ENCODE measurements at regions not wholly inside any gene's neighbourhood (a gene's known extent, or its start where the extent isn't known, plus 50 kb on each side); places are given as distances from the start of the nearest gene placed in this dataset.

DNA sequence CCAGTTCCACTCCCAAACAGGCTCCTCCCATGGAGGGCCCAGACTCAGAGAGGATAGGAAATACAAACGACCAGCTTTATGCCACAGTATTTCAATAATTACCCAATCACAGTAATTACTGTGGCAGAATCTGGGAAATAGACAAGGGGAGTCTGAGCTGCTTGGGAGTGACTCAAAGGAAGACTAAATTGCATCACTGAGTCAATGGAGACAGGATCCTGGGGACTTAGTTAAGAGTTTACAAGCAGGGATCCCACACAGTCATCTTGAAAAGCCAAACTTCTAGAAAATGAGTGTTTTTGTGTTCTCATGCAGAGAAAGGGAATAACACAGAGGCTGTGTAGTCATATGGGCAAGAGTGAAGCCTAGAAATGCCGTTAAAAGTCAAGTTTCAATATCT lies 1142.1 kb downstream of the CNTNAP5 start:
- Mint-ChIP-seq H3K27me3 (ENCODE audit: low read depth) (no peaks in the 10 kb centered on the region), H3K36me3 (ENCODE audit: low read depth) (no peaks in the 10 kb centered on the region), H3K9me3 (no peaks in the 10 kb centered on the region), H3K4me3 (no peak overlapping the region), H3K27ac (no peak overlapping the region), H3K4me1 (no peaks in the 10 kb centered on the region)
- TF ChIP-seq, protein P1, sequence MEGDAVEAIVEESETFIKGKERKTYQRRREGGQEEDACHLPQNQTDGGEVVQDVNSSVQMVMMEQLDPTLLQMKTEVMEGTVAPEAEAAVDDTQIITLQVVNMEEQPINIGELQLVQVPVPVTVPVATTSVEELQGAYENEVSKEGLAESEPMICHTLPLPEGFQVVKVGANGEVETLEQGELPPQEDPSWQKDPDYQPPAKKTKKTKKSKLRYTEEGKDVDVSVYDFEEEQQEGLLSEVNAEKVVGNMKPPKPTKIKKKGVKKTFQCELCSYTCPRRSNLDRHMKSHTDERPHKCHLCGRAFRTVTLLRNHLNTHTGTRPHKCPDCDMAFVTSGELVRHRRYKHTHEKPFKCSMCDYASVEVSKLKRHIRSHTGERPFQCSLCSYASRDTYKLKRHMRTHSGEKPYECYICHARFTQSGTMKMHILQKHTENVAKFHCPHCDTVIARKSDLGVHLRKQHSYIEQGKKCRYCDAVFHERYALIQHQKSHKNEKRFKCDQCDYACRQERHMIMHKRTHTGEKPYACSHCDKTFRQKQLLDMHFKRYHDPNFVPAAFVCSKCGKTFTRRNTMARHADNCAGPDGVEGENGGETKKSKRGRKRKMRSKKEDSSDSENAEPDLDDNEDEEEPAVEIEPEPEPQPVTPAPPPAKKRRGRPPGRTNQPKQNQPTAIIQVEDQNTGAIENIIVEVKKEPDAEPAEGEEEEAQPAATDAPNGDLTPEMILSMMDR (IDR thresholded peaks at IDR 0.05; ENCODE audit: unreplicated experiment in 3 of 3), result no peak

DNA sequence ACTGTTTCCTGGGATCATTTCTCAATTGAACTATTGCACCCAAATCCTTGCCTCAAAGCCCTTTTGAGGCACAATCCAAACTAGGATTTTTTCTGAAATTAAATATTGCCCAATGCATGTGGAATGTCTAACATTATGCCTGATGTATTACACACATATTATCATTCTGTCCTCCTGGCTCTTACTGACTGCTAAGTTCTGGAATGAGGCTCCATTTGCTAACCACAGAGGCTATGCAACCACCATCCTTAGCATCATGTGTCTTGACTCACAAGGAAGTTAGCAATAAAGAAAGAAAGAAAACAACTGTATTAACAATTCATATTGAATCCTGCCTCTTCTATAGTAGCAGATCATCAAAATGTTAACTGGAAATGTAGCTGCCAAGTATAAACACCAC lies 1142.7 kb downstream of the CNTNAP5 start:
- no peak overlapping the region for H3K4me3 Mint-ChIP-seq
- TF ChIP-seq, protein P1 (IDR thresholded peaks at IDR 0.05; ENCODE audit: unreplicated experiment in 3 of 3), result no peak
- no peaks in the 10 kb centered on the region for H3K27me3 Mint-ChIP-seq (ENCODE audit: low read depth)
- H3K4me1 Mint-ChIP-seq, result no peaks in the 10 kb centered on the region
- H3K36me3 Mint-ChIP-seq (ENCODE audit: low read depth), result no peaks in the 10 kb centered on the region
- H3K27ac Mint-ChIP-seq, result no peak overlapping the region
- H3K9me3 Mint-ChIP-seq, result no peaks in the 10 kb centered on the region

DNA sequence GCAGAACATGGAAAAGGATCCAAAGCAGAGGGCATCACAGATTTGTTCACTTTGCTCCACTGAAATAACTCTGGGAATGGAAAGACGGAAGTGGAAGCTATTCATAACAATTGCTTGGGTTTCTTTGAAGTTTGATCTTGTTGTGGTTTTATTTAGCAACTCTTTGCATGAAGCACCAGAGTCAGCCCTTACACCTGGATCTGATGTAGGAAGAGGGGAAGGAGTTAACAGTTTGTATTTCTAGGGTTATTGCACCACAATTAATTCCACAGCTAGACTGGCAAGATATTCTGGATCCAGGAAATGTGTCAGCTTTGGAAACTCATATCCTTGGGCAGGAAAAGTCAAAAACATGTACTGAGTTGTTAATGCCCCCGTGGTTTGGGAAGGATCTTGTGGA lies 1143.4 kb downstream of the CNTNAP5 start:
- TF ChIP-seq, protein P1 (IDR thresholded peaks at IDR 0.05; ENCODE audit: unreplicated experiment in 3 of 3), result no peak
- H3K27ac Mint-ChIP-seq, result no peak overlapping the region
- H3K4me1 Mint-ChIP-seq, result no peaks in the 10 kb centered on the region
- H3K27me3 Mint-ChIP-seq (ENCODE audit: low read depth), result no peaks in the 10 kb centered on the region
- H3K36me3 Mint-ChIP-seq (ENCODE audit: low read depth), result no peaks in the 10 kb centered on the region
- no peak overlapping the region for H3K4me3 Mint-ChIP-seq
- H3K9me3 Mint-ChIP-seq, result no peaks in the 10 kb centered on the region

DNA sequence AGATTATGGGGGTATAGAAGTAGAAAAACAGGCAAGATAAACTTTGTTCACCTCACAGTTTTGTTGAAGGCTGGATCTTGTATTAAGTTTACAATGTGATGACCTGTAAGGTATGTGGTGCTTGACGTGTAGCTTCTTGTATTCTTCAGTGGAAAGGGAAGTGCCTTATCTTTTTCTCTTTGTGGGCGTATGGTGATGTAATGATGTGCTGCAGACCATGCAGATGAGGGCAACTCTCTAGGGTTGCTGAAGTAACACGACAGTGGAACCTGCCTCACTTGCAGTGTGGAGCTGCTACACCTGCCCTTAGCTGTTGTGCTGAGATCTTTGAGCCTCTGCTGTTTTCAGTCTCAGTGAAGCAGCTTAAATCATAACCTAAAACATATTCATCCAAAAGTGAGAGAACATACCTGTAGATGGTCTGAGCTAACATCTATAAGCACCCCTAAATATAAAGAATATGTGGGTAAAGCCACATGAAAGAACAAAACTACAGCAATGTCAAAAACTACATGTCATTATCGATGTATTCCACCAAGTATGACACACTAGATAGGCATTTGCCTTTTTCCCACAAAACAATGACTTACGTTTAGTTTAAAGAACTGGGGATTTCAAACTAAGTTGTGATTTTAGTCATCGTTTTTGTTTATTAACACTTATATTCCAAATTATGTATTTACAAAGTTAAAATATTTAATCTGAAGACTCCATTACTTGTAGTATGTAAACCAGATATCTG lies 1144.1 kb downstream of the CNTNAP5 start:
- H3K36me3 Mint-ChIP-seq (ENCODE audit: low read depth), result no peaks in the 10 kb centered on the region
- H3K4me3 Mint-ChIP-seq, result no peak overlapping the region
- H3K9me3 Mint-ChIP-seq, result no peaks in the 10 kb centered on the region
- no peak overlapping the region for H3K27ac Mint-ChIP-seq
- no peaks in the 10 kb centered on the region for H3K4me1 Mint-ChIP-seq
- no peaks in the 10 kb centered on the region for H3K27me3 Mint-ChIP-seq (ENCODE audit: low read depth)
- TF ChIP-seq, protein P1 (IDR thresholded peaks at IDR 0.05; ENCODE audit: unreplicated experiment in 3 of 3), result no peak

DNA sequence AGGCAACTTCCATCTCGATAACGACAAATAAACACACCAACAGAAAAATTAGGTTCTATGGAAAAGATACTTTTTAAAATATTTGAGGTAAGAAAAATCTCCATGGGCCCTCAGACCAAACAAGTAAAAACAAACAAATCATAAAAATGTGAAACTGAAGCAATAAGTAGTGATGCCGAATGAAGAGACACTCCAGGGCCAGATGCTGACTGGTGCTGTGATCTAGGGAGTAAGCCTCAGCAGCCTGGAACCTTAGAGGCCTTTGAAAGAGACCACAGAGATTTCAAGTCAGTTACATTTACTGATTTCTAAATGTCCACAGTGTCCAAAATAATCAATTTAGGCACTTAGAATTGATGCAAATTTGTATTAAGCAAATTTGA lies 1144.7 kb downstream of the CNTNAP5 start:
- H3K27me3 Mint-ChIP-seq (ENCODE audit: low read depth), result no peaks in the 10 kb centered on the region
- no peak overlapping the region for H3K4me3 Mint-ChIP-seq
- no peaks in the 10 kb centered on the region for H3K9me3 Mint-ChIP-seq
- no peaks in the 10 kb centered on the region for H3K4me1 Mint-ChIP-seq
- no peak overlapping the region for H3K27ac Mint-ChIP-seq
- TF ChIP-seq, protein P1 (IDR thresholded peaks at IDR 0.05; ENCODE audit: unreplicated experiment in 3 of 3), result no peak
- no peaks in the 10 kb centered on the region for H3K36me3 Mint-ChIP-seq (ENCODE audit: low read depth)

DNA sequence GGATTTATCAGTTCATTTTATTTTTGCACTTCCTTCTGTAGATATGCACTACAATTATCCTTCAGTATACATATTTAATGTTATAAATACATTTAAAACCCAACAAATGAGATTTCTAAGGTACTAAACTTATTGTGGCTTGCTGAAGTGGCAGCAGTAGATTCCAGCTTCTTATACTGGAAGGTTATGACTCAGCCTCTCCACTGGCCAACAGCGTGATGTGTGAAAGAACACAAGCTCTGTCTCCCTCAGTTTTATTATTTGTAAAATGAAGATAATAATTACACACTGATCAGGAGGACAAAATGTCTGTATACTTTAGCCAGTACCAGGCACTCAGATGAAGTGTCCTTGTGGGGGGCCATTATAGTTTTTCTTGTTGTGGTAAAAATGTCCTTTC lies 1147.1 kb downstream of the CNTNAP5 start:
- TF ChIP-seq, protein P1 (IDR thresholded peaks at IDR 0.05; ENCODE audit: unreplicated experiment in 3 of 3), result no peak
- Mint-ChIP-seq H3K36me3 (ENCODE audit: low read depth) (no peaks in the 10 kb centered on the region), H3K4me1 (no peaks in the 10 kb centered on the region), H3K27me3 (ENCODE audit: low read depth) (no peaks in the 10 kb centered on the region), H3K4me3 (no peak overlapping the region), H3K9me3 (no peaks in the 10 kb centered on the region), H3K27ac (no peak overlapping the region)
